ENCODE measurements at regions not wholly inside any gene's neighbourhood (a gene's known extent, or its start where the extent isn't known, plus 50 kb on each side); places are given as distances from the start of the nearest gene placed in this dataset.
"Not testable (repeated sequence)": the region's sequence is repeated elsewhere in the genome, so short reads cannot be mapped to it uniquely, and the experiment has no call there.

GRCh38 chr2:128595763-128596395 lies 277.2 kb upstream of the HS6ST1 start:
- no peak for TF ChIP-seq POLR2A (IDR thresholded peaks at IDR 0.05)
- TF ChIP-seq CTCF (IDR thresholded peaks at IDR 0.05), result no peak
- DNase-seq (ENCODE audit: low spot score in 2 of 2), result peak in 1 of 2 donors; percentile 78
- 84% methylated on average over 13 of the region's 13 CpGs for WGBS, 2 donors
- no peak overlapping the region for H3K4me3 ChIP-seq (ENCODE audit: low read depth, poor library complexity, severe bottlenecking)
- intact Hi-C loops (cut with DNase I; ENCODE audit: low total_unique reads), result no loop called here

- no peak overlapping the region for H3K4me3 ChIP-seq (ENCODE audit: low read depth, poor library complexity, severe bottlenecking)
- intact Hi-C loops (cut with DNase I; ENCODE audit: low total_unique reads), result no loop called here
- 87 to 92% methylated on average over 12 of the region's 12 CpGs for WGBS, 2 donors
- no peak for TF ChIP-seq POLR2A (IDR thresholded peaks at IDR 0.05)
- TF ChIP-seq CTCF (IDR thresholded peaks at IDR 0.05), result no peak
- DNase-seq (ENCODE audit: low spot score in 2 of 2), result peak in 1 of 2 donors; percentile 63
These were observed 277.9 kb upstream of the HS6ST1 start for GRCh38 chr2:128596396-128597120.

GRCh38 chr2:128597121-128597762 lies 278.6 kb upstream of the HS6ST1 start:
- intact Hi-C loops (cut with DNase I; ENCODE audit: low total_unique reads), result no loop called here

GRCh38 chr2:128598260-128598659 lies 279.6 kb upstream of the HS6ST1 start:
- H3K4me3 ChIP-seq (ENCODE audit: low read depth, poor library complexity, severe bottlenecking); intact Hi-C loops (cut with DNase I; ENCODE audit: low total_unique reads); DNase-seq (ENCODE audit: low spot score in 2 of 2): not testable (repeated sequence)
- 94 to 100% methylated on average over 1 of the region's 1 CpG for WGBS, 2 donors

More at GRCh38 chr2:128597121-128597762, 278.6 kb upstream of the HS6ST1 start:
- WGBS, 2 donors, result 84 to 86% methylated on average over 9 of the region's 9 CpGs
- peak in 1 of 2 donors; percentile 18 for DNase-seq (ENCODE audit: low spot score in 2 of 2)
- H3K4me3 ChIP-seq (ENCODE audit: low read depth, poor library complexity, severe bottlenecking), result no peak overlapping the region
- TF ChIP-seq CTCF (IDR thresholded peaks at IDR 0.05) (no peak), POLR2A (IDR thresholded peaks at IDR 0.05) (no peak)

GRCh38 chr2:128598862-128599441 lies 280.3 kb upstream of the HS6ST1 start:
- DNase-seq (ENCODE audit: low spot score in 2 of 2), result no peak
- intact Hi-C loops (cut with DNase I; ENCODE audit: low total_unique reads), result no loop called here
- H3K4me3 ChIP-seq (ENCODE audit: low read depth, poor library complexity, severe bottlenecking), result no peak overlapping the region
- TF ChIP-seq CTCF (IDR thresholded peaks at IDR 0.05), result no peak
- no peak for TF ChIP-seq POLR2A (IDR thresholded peaks at IDR 0.05)
- WGBS, 2 donors, result 94 to 95% methylated on average over 4 of the region's 4 CpGs

GRCh38 chr2:128599700-128600099 lies 281.0 kb upstream of the HS6ST1 start:
- DNase-seq (ENCODE audit: low spot score in 2 of 2), result peak in 1 of 2 donors; percentile 65
- no peak overlapping the region for H3K4me3 ChIP-seq (ENCODE audit: low read depth, poor library complexity, severe bottlenecking)
- TF ChIP-seq CTCF (IDR thresholded peaks at IDR 0.05) (no peak), POLR2A (IDR thresholded peaks at IDR 0.05) (no peak)
- 84 to 90% methylated on average over 8 of the region's 8 CpGs for WGBS, 2 donors
- intact Hi-C loops (cut with DNase I; ENCODE audit: low total_unique reads), result no loop called here

Measured in lower leg skin (tissue), 4 donors.